Spleen (tissue), 11 donors: ENCODE measurements at regions not wholly inside any gene's neighbourhood (a gene's known extent, or its start where the extent isn't known, plus 50 kb on each side); places are given as distances from the start of the nearest gene placed in this dataset.
"Not testable (repeated sequence)": the region's sequence is repeated elsewhere in the genome, so short reads cannot be mapped to it uniquely, and the experiment has no call there.

Experiments
- DNase-seq: peaks from one replicate; pipeline ENCODE4 v3.0.0-alpha.2; 2020
- H3K27ac ChIP-seq, 8 donors: fragments of 200-600 bp; sonication (generic) in 7 of 8; 1 replicate in 4 of 8; 2 replicates in 4 of 8; pipeline versions ENCODE4 v1.5.0 to v1.8.0; 2016 to 2021; ENCODE audit warnings: inconsistent platforms in 4 of 8, mild to moderate bottlenecking in 4 of 8, moderate library complexity in 1 of 8
- H3K27me3 ChIP-seq, 7 donors: fragments of 200-600 bp; sonication (generic) in 6 of 7; replicated peaks in 1 of 7; 1 replicate in 4 of 7; 2 replicates in 3 of 7; pipeline versions ENCODE4 v1.5.0 to v1.8.0; 2016 to 2021; ENCODE audit warnings: inconsistent platforms in 3 of 7, mild to moderate bottlenecking in 1 of 7
- H3K36me3 ChIP-seq, 6 donors: fragments of 200-600 bp; sonication (generic) in 5 of 6; 1 replicate in 4 of 6; 2 replicates in 2 of 6; pipeline versions ENCODE4 v1.5.0 to v1.8.0; 2016 to 2021; ENCODE audit warnings: inconsistent platforms in 2 of 6
- H3K4me1 ChIP-seq, 6 donors: fragments of 200-600 bp; sonication (generic) in 5 of 6; 1 replicate in 3 of 6; 2 replicates in 3 of 6; pipeline versions ENCODE4 v1.5.0 to v1.8.0; 2016 to 2021; ENCODE audit warnings: inconsistent platforms in 3 of 6
- H3K4me3 ChIP-seq, 8 donors: fragments of 200-600 bp; sonication (generic) in 7 of 8; 1 replicate in 4 of 8; 2 replicates in 4 of 8; pipeline versions ENCODE4 v1.5.0 to v1.8.0; 2016 to 2021; ENCODE audit warnings: inconsistent platforms in 4 of 8, mild to moderate bottlenecking in 4 of 8, moderate library complexity in 2 of 8
- H3K9me3 ChIP-seq, 8 donors: fragments of 200-600 bp; sonication (generic) in 7 of 8; 1 replicate in 4 of 8; 2 replicates in 4 of 8; pipeline versions ENCODE4 v1.5.0 to v1.8.0; 2016 to 2021; ENCODE audit warnings: inconsistent platforms in 4 of 8
- POLR2A ChIP-seq, 3 donors: fragments of 450-650 bp; IDR thresholded peaks; one replicate each; pipeline ENCODE4 v1.5.1; 2017; ENCODE audit warnings: antibody characterized with exemption in 3 of 3, mild to moderate bottlenecking in 1 of 3
- POLR2AphosphoS5 ChIP-seq, 3 donors: sonication (generic); formaldehyde crosslinking; IDR thresholded peaks; one replicate each; pipeline ENCODE4 v1.5.1; 2017; ENCODE audit warnings: antibody characterized with exemption in 3 of 3
- WGBS, 5 donors: extraction: QIAGEN DNeasy Blood & Tissue Kit in 3 of 5; methylation state at CpG; one replicate each; pipeline versions ENCODE4 v1.1.5 to v1.1.7; 2013 to 2018; 5-methylcytosine and 5-hydroxymethylcytosine counted together
- intact Hi-C: fragments of 100-400 bp; cut with DNase I; formaldehyde crosslinking; loops from one replicate; pipeline ENCODE4 v1.15.0; 2023; ENCODE audit warnings: low total_unique reads
- TF ChIP-seq, protein P1 (sequence below), 11 experiments: fragments of 200-600 bp in 7 of 11; fragments of 450-650 bp in 4 of 11; sonication (generic) in 4 of 11; IDR thresholded peaks in 8 of 11; conservative IDR thresholded peaks in 3 of 11; 1 replicate in 7 of 11; 2 replicates in 4 of 11; pipeline versions ENCODE4 v1.4.0 to v1.8.0; 2016 to 2021; ENCODE audit warnings: antibody characterized with exemption in 11 of 11, inconsistent platforms in 4 of 11, mild to moderate bottlenecking in 1 of 11
- donor health status: healthy with polysubstance abuse.
- donor health status: DM: no; HTN: no; CAD: no; lungs with moderate emphysema.
- donor health status: DM: no; HTN: no; CAD: no.
- donor health status: Bipolar disorder and iron deficiency.
- donor health status: healthy.
- donor health status: DM: no; HTN: no; CAD: no.
- donor health status: DM: yes; HTN: yes; CAD: no.

GRCh38 chr15:89017370-89018066, 70.7 kb upstream of the ABHD2 start:
- peak; percentile 89 for DNase-seq
- no peaks in the 10 kb centered on the region for H3K36me3 ChIP-seq
- TF ChIP-seq POLR2AphosphoS5 (IDR thresholded peaks at IDR 0.05) (peak in 1 of 3 donors; percentile 46), POLR2A (IDR thresholded peaks at IDR 0.05) (no peak)
- TF ChIP-seq, protein P1, sequence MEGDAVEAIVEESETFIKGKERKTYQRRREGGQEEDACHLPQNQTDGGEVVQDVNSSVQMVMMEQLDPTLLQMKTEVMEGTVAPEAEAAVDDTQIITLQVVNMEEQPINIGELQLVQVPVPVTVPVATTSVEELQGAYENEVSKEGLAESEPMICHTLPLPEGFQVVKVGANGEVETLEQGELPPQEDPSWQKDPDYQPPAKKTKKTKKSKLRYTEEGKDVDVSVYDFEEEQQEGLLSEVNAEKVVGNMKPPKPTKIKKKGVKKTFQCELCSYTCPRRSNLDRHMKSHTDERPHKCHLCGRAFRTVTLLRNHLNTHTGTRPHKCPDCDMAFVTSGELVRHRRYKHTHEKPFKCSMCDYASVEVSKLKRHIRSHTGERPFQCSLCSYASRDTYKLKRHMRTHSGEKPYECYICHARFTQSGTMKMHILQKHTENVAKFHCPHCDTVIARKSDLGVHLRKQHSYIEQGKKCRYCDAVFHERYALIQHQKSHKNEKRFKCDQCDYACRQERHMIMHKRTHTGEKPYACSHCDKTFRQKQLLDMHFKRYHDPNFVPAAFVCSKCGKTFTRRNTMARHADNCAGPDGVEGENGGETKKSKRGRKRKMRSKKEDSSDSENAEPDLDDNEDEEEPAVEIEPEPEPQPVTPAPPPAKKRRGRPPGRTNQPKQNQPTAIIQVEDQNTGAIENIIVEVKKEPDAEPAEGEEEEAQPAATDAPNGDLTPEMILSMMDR (IDR thresholded peaks at IDR 0.05 in 8 of 11, conservative IDR thresholded peaks at IDR 0.05 in 3 of 11), result peak; percentile 45 to 81 (median 72)
- intact Hi-C loops, result loop anchor here (10.0 kb wide), 1 partner anchor 113 kb away; no protein-coding TSS in a partner anchor
- peak overlapping the region in 7 of 8 donors; percentile 11 to 71 (median 41) for H3K27ac ChIP-seq
- 7 to 14% (median 8%) methylated on average over 31 to 38 of the region's 38 CpGs for WGBS, 5 donors
- H3K27me3 ChIP-seq, result peaks cover 0 to 26% (median 0%) of the 10 kb centered on the region in 7 donors
- peaks cover 10 to 27% (median 17%) of the 10 kb centered on the region in 6 donors for H3K4me1 ChIP-seq
- H3K4me3 ChIP-seq, result peak overlapping the region in 3 of 8 donors; percentile 3 to 56 (median 3)
- H3K9me3 ChIP-seq, result peaks cover 0 to 6% (median 0%) of the 10 kb centered on the region in 8 donors

- peaks cover 0 to 6% (median 0%) of the 10 kb centered on the region in 8 donors for H3K9me3 ChIP-seq
- intact Hi-C loops, result loop anchor here (10.0 kb wide), 1 partner anchor 113 kb away; no protein-coding TSS in a partner anchor
- peak overlapping the region in 6 of 8 donors; percentile 32 to 71 (median 64) for H3K27ac ChIP-seq
- WGBS, 5 donors, result 62 to 77% (median 70%) methylated on average over 7 of the region's 7 CpGs
- H3K36me3 ChIP-seq, result no peaks in the 10 kb centered on the region
- no peak overlapping the region for H3K4me3 ChIP-seq
- peaks cover 0 to 26% (median 0%) of the 10 kb centered on the region in 7 donors for H3K27me3 ChIP-seq
- no peak for TF ChIP-seq POLR2A (IDR thresholded peaks at IDR 0.05)
- TF ChIP-seq, protein P1 (IDR thresholded peaks at IDR 0.05 in 8 of 11, conservative IDR thresholded peaks at IDR 0.05 in 3 of 11), result no peak
- TF ChIP-seq POLR2AphosphoS5 (IDR thresholded peaks at IDR 0.05), result no peak
- H3K4me1 ChIP-seq, result peaks cover 10 to 27% (median 17%) of the 10 kb centered on the region in 6 donors
- no peak for DNase-seq
Measured at GRCh38 chr15:89018207-89018606, 70.0 kb upstream of the ABHD2 start.

DNA sequence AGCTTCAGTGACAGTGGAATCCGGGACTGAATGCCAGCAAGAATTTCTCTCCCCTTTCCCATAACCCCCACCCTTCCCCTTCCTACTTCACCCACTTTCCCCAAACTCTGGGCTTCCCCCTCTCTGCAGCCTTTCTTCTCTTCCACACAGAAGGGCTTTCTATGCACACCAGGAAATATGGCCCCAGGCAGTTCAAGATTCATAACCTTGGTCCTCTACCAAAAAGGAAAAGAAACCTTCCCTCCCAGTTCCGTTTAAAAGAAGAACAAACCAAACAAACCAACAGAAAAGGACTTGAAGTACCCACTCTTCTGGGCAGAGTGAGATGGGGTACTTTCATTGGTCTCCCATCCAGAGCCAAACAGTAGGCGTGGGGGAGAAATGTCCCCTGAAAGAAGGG, 68.8 kb upstream of the ABHD2 start:
- Histone ChIP-seq H3K27me3 (peaks cover 0 to 26% (median 0%) of the 10 kb centered on the region in 7 donors), H3K27ac (peak overlapping the region in 6 of 8 donors; percentile 32 to 71 (median 64)), H3K4me1 (peaks cover 10 to 27% (median 17%) of the 10 kb centered on the region in 6 donors), H3K4me3 (no peak overlapping the region), H3K9me3 (peaks cover 0 to 13% (median 5%) of the 10 kb centered on the region in 8 donors), H3K36me3 (no peaks in the 10 kb centered on the region)
- no peak for DNase-seq
- 34 to 53% (median 38%) methylated on average over 3 of the region's 3 CpGs for WGBS, 5 donors
- intact Hi-C loops, result loop anchor here (10.0 kb wide), 1 partner anchor 115 kb away; no protein-coding TSS in a partner anchor
- TF ChIP-seq POLR2A (IDR thresholded peaks at IDR 0.05) (no peak), POLR2AphosphoS5 (IDR thresholded peaks at IDR 0.05) (no peak)
- TF ChIP-seq, protein P1 (IDR thresholded peaks at IDR 0.05 in 8 of 11, conservative IDR thresholded peaks at IDR 0.05 in 3 of 11), result no peak

GRCh38 chr15:89021224-89021623, 67.0 kb upstream of the ABHD2 start:
- Histone ChIP-seq H3K4me3 (no peak overlapping the region), H3K27ac (peak overlapping the region in 2 of 8 donors; percentile 20 to 69), H3K4me1 (peaks cover 10 to 27% (median 17%) of the 10 kb centered on the region in 6 donors), H3K27me3 (peaks cover 0 to 22% (median 0%) of the 10 kb centered on the region in 7 donors), H3K36me3 (no peaks in the 10 kb centered on the region), H3K9me3 (peaks cover 0 to 26% (median 11%) of the 10 kb centered on the region in 8 donors)
- no peak for DNase-seq
- no peak for TF ChIP-seq POLR2AphosphoS5 (IDR thresholded peaks at IDR 0.05)
- TF ChIP-seq POLR2A (IDR thresholded peaks at IDR 0.05), result no peak
- WGBS, 5 donors, result 18 to 41% (median 32%) methylated on average over 2 of the region's 2 CpGs
- intact Hi-C loops, result no loop called here

DNA sequence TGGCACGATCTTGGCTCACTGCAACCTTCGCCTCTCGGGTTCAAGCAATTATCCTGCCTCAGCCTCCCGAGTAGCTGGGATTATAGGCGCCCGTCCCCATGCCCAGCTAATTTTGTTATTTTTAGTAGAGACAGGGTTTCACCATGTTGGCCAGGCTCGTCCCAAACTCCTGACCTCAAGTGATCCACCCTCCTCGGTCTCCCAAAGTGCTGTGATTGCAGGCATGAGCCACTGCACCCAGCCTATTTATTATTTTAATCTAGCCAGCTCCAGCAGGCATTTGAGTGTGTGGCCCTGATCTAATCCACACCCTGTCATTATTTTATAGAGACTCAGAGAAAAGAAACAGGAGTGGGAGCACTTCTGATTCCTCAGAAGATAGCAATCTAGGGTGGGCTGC, 66.4 kb upstream of the ABHD2 start:
- H3K9me3 ChIP-seq, result peaks cover 0 to 29% (median 11%) of the 10 kb centered on the region in 8 donors
- H3K4me3 ChIP-seq, DNase-seq, H3K36me3 ChIP-seq, intact Hi-C loops: not testable (repeated sequence)
- peaks cover 0 to 16% (median 0%) of the 10 kb centered on the region in 7 donors for H3K27me3 ChIP-seq
- 88 to 93% (median 89%) methylated on average over 8 of the region's 8 CpGs for WGBS, 5 donors
- H3K27ac ChIP-seq, result peak overlapping the region in 2 of 8 donors; percentile 20 to 69
- H3K4me1 ChIP-seq, result peaks cover 10 to 25% (median 17%) of the 10 kb centered on the region in 6 donors
